AML-193 (cell line): ENCODE measurements at regions not wholly inside any gene's neighbourhood (a gene's known extent, or its start where the extent isn't known, plus 50 kb on each side); places are given as distances from the start of the nearest gene placed in this dataset.
A peak's percentile ranks its signal among the peaks of the same experiment; 100 is the strongest.
"Not testable (repeated sequence)": the region's sequence is repeated elsewhere in the genome, so short reads cannot be mapped to it uniquely, and the experiment has no call there.

ENCODE experiments used
- DNase-seq, 2 experiments: peaks; one replicate each; lab custom pipeline; 2025; lab: John Stamatoyannopoulos, UW

DNA sequence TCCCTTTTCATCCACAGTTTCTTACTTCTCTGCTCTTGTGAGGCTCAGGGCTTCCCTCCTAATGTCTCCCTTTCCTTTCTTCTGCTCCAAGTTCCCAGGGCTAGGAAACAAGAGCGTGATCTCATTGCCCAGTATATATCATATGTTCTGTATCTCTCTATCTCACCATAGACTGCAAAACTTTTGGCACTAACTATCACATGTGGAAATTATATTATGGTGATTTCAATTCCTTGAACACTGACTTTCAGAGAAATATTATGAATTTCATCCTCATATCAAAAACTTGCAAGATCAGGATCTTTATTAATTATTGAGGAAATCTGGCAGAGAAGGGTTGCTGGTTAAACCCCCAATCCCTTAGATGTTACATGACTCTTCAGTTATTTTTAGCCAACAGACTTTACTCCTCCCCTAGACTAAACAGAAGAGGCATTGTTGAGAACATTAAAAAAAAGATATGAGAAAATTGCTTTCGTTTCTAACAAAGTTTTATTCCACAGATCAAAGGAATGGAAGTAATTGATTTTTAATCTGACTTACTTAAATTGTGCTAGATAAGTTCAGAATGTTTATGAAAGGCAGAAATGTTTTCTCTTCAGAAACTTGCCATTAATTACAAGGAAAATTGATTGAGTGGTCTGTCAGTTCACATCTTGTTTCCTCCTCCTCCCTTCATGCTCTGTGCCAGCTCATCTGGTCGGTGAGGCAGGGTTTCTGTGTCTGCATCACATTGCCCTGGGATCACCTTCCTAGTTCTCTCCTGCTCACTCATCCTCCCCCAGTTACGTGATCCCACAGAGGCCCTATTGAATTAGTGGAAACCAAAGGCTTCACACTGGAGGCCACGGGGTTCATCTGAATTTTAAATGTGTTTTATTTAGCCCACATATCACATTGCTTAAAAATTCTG is 378.5 kb downstream of the LMO7 start:
- no peak for DNase-seq

GRCh38 chr13:76012091-76012721 is 376.1 kb downstream of the LMO7 start:
- no peak for DNase-seq

- DNase-seq, result no peak
These were observed 373.2 kb downstream of the LMO7 start for GRCh38 chr13:76009267-76009890.

GRCh38 chr13:76004416-76004815 is 368.3 kb downstream of the LMO7 start:
- no peak for DNase-seq

DNA sequence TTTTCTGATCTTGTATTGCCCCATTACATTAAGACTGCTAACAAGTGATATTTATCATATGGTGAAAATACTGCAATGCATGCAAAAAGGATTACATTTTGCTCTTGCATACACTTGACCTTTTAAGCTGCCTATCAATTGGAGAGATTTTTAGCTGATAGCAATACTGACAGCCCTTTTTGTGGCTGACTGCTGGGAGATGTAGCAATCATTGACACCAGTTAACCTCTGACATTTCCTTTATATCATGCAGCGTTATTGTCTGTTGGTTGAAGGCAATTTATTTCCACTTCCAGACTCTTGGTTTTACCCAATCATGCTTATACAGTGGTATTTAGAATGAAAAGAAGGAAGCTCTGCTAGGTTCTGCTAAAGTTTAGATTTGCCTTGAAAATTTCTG is 364.0 kb downstream of the LMO7 start:
- DNase-seq, result peak; percentile 44 to 51

- no peak for DNase-seq
These were observed 360.5 kb downstream of the LMO7 start for GRCh38 chr13:75996582-75996981.

GRCh38 chr13:75995966-75996365 is 359.8 kb downstream of the LMO7 start:
- DNase-seq, result no peak

DNA sequence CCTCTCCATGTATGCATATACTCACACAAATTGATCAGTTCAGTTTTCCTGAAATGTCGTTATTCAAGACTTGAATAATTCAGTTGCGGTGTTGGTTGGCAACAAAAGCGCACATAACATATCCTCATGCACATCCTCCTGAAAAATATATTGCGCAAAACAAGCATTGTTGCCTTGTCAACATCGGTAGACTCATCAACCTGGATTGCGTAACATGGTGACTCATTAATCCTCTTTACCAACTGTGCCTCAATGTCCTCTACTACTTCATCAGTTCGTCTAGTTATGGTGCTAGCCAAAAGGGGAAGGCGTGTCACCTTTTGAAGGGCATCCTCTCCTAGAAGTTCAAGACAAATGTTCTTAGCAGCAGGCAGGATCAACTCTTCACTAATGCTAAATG is 357.7 kb downstream of the LMO7 start:
- no peak for DNase-seq

DNA sequence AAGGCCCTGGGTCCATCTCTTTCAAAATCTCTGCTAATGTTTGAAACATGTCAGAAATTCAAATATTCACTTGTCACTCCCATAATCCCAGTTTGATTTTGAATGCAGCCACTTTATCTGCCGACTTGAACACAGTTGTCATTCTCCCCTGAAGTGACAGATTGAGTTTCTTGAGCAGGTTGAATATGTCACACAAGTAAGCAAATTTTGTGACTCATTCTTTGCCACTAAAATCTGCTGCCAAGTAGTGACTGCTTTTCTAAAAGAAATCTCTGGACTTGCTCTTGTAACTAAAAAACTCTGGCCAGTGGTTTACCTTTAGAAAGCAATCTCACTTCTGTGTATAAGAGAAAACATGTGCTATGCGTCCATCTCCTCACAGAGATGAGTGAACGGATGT is 357.1 kb downstream of the LMO7 start:
- DNase-seq, result no peak

GRCh38 chr13:75986818-75987217 is 350.7 kb downstream of the LMO7 start:
- no peak for DNase-seq

- no peak for DNase-seq
These were observed 349.0 kb downstream of the LMO7 start for GRCh38 chr13:75985132-75985531.

DNA sequence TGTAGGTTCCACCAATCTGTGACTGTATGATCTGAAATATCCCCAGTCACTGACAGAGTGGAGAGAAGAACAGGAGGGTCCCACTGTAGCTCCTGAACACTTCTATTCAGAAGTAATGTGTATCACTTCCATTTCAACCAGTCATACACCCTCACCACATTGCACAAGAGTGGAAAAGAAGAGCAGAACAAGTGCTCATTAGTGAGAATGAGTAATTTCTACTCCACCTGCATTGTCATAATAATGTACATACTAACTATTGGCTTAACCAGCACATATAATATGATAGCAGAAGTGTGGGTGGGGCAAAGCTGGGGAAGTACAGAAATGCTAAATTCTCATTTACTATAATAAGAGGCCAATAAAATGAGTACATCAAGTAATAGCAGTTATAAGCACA is 342.7 kb downstream of the LMO7 start:
- no peak for DNase-seq

DNA sequence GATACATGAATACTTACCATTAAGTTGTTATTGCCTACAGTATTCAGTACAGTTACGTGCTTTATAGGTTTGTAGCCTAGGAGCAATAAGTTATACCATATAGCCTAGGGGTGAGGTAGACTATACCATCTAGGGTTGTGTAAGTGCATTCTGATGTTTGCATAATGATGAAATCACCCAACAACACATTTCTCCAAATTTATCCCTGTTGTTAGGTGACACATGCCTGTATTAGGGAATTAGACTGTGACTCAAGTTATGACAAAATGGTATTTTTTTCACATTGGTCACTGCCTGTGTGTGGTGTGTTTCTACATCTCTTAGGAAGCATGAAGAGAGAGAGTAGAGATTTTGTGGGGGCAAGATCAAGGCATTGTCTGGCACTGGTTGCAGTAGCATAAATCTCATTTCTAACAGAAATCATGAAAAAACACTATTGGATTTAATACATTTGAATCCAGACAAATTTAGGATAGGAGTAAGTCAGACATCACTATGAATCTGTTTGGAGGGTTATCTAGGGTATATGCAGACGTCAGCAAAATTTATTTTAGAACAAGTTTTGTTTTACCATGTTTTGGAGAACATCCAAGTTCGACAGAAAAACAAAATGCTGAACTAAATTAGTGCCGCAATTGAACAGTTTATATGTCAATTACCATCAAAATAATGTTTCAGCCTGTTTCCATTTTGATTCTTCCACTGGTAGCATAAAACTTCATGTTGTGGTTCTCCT is 332.1 kb downstream of the LMO7 start:
- no peak for DNase-seq

DNA sequence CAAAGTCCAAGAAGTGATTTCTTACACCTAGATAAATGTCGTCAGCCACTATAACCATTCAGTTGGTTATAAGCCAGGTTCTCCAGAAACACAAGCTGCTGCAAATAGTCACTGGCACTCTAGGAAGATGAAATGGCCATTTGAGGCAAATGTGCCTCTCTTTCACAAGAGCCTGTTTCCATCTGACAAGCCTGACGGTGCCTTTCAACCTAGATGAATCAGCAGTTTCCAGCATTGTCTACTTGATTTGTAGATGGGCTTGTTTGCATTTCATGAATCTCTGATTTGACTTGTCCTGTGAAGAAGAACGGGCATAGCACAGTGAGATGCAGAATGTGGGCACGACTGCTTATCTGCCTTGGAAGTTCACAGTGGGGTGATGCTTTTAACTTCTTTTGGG is 327.2 kb downstream of the LMO7 start:
- no peak for DNase-seq

GRCh38 chr13:75961911-75962310 is 325.8 kb downstream of the LMO7 start:
- DNase-seq, result no peak

GRCh38 chr13:75960538-75960994 is 324.4 kb downstream of the LMO7 start:
- DNase-seq, result no peak

DNA sequence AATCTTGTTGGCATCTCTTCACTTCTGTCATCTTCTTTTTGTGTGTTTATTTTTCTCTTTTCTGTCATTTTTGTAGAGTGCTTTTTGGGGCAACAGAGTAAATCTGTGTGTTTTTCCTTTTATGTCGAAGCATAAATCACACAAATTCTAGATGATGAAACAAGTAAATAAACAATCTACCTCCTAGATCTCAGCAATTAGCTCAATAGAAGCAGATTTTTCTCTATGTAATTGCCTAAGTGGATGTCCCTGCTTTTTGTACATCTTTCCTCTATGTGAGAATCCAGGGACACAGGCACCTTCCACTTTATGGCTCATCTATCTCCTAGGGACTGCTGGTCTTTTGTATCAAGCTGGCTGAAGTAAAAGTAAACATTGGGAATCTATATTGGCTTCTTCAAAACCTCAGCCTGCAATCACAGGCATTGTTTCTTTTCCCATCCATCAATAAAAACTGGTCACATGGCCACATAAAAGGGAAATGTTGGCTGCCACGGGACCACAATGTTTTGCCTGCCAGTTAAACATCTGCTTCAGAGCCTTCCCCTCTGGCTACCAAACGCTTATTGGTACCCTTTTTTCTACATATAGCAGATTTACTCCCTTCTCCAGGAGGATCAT is 323.8 kb downstream of the LMO7 start:
- DNase-seq, result no peak

GRCh38 chr13:75953589-75953988 is 317.5 kb downstream of the LMO7 start:
- not testable (repeated sequence) for DNase-seq

GRCh38 chr13:75947448-75947847 is 311.3 kb downstream of the LMO7 start:
- no peak for DNase-seq

DNA sequence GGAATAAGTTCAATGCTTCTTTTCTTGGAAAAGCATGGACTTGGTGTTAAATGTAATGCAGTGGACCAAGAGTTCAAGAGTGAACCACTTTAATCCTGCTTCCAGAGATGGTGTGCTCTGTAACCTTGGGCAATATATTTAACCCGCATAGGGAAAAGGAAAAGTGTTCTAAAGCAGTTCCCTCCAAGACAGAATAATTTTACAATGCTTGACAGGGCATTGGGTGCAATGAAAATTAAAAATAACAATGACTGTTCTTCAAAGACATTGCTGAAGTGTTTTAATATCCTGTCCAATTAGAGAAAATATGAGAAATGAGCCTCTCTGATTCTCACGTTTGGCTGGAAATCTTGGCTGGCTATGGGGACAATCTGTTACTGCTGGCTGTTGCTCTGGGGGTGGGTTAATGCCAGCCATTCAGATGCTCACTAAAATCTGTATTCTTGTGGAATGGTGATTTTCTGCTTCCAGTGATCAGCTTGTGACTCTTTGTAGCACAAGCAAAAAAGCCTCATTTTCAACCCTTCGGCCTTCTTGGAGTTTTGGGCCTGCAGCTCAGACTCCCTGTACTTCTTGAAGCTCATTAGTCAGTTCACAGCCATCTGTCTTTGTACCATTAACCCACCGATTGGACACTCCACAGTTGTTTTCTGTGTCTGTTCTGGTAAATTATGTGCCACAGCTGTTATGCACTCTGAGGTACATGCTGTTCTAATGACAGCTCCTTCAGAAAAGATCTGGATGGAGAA is 310.6 kb downstream of the LMO7 start:
- DNase-seq, result no peak

DNA sequence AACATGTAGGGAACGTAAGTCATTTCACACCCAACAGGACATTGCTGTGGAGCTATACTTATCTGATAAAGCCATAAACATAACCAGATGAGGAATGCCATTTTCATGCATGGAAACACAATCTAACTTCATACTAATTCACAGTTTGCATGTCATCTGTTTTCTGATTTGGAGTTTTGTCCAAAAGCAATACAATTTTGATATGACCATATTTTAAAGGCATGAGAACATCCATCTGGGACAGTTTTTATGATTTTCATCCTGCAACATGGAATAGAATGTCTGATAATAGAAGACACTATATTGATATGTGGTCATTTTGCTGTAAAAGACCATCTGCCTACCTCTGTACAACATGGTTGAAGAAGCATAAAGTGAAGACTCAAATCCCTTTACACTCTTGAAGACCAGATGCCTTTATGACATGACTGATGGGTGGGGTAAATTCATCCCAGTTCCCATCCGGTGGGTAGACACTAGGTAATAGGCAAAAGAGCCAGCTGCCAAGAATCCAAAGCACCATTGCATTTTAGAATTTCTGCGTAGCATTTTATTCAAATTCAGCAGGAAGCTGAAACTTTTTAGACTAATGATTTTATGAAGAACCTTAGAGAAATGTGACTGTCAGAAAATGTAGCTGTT is 309.8 kb downstream of the LMO7 start:
- DNase-seq, result no peak
